UCSD-AML1 (cell line): ENCODE measurements at regions not wholly inside any gene's neighbourhood (a gene's known extent, or its start where the extent isn't known, plus 50 kb on each side); places are given as distances from the start of the nearest gene placed in this dataset.
A peak's percentile ranks its signal among the peaks of the same experiment; 100 is the strongest.
"Not testable (repeated sequence)": the region's sequence is repeated elsewhere in the genome, so short reads cannot be mapped to it uniquely, and the experiment has no call there.

Experiments
- DNase-seq: peaks from one replicate; lab custom pipeline; 2025; ENCODE audit not compliant: unreplicated experiment; lab: John Stamatoyannopoulos, UW

DNA sequence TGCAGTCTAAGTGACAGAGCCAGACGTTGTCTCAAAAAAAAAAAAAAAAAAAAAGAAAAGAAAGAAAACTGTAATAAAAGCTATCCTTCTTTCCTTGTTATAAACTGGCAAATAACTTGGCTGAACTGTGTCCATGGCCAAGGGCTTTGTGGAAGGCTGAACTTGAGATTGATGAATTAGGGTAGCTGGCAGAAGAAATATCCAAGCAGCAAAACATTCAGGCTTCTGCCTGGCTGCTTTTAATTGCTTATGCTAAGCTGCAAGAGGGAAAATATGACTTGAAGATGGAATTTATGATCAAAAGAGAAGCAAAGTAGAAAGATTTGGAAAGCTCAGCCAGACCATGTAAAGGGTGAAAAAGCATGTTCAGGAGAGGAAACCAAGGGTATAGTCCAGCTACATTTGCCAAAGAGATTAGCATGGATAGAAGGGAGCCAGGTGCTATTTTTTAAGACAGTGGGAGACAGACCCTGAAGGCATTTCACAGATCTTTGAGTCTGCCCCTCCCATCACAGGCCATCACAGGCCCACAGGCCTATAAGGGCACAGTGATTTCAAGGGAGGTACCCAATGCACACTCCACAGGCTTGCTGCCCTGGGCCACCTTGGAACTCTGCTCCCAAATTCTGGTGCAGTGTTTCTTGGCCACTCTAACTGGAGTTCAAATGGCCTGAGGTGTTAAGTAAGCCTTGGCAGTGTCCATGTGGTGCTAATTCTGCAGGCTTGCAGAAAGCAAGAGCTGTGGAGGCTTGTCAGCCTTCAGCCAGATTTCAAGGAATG is 226.0 kb downstream of the AEBP2 start:
- DNase-seq, result no peak

DNA sequence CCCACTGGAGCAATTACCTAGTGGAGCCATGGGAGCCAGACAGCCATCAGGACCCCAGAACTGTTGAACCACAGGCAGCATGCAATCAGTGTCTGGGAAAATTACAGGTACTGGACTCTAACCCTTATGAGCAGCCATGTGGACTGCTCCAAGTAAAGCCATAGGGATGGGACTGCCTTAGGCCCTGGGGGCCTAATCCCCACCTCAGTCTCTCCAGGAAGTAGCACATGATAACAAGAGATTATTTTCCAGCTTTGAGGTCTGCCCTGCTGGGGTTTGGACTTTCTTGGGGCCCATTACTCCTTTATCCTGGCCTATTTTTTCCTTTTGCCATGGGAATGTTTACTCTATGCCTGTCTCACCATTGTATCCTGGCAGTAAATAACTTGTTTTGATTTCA is 226.8 kb downstream of the AEBP2 start:
- DNase-seq, result no peak

DNA sequence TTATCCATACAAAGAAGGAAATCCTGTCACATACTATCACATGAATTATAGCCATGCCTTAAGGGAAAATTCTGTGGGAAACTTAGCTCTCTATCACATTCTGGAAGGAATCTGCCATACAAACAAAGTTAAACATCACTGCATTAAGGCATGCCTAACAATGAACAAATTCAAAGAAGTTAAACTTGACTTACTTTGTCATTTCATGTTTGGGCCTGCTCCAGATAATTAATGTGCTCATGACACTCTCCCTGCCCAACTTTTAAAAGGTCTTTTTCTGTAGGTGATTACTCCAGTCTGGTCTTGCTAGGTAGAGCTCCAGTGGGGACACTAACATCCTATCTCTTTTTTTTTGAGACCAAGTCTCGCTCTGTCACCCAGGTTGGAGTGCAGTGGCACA is 230.5 kb downstream of the AEBP2 start:
- no peak for DNase-seq

DNA sequence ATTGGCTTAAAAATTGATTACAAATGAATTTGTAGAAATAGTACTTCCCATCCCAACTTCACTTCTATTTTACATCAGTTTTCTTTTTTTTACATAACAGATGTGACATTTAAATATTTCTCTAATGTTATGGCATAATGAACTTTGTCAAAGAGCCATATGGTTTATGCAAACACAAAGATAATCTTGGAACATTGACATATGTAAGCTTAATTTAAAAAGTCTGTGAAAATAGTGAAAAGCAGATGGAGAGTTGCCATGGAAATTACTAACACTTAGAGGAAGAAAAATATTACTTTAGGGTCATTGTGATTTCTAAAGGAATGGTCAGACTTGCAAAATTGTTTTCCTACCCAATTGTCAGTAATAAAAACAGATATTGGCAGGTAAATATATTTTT is 232.4 kb downstream of the AEBP2 start:
- DNase-seq, result no peak

DNA sequence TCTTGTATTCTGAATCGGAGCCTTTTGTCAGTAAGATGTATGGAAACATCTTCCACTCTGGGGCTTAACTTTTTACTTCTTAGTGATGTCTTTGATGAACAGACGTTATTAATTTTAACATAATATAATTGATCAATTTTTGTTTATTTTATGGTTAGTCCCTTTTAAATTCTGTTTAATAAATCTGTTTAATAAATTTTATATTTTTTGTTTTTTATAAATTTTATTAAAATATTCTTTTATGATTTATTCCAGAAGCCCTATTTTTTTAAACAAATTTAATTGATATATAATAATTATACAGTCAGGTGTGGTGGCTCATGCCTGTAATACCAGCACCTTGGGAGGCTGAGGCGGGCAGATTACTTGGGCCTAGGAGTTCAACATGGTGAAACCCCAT is 235.1 kb downstream of the AEBP2 start:
- DNase-seq, result no peak

DNA sequence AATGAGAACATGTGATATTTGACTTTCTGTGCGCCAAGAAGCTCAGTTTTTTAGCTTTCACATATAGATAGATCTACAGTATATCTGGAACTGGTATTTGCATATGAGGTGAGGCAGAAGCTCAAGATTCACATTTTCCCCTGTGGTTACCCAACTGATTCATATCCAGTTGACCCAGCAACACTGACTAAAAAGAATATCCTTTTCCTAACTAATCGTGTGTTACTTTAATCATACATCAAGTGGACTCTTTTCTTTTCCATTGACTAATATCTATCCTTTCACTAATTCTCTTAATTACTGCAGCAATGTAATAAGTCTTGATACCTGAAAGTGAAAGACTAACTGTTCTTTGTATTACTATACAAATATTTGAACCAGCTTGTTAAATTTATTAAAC is 236.1 kb downstream of the AEBP2 start:
- no peak for DNase-seq

DNA sequence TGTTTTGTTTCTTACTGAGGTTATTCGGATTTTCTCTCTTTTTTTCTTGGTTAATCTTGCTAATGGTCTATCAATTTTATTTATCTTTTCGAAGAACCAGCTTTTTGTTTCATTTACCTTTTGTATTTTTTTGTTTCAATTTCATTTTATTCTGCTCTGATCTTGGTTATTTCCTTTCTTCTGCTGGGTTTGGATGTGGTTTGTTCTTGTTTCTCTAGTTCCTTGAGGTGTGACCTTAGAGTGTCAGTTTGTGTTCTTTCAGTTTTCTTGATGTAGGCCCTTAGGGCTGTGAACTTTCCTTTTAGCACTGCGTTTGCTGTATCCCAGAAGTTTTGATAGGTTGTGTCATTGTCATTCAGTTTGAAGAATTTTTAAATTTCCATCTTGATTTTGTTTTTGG is 239.2 kb downstream of the AEBP2 start:
- not testable (repeated sequence) for DNase-seq

DNA sequence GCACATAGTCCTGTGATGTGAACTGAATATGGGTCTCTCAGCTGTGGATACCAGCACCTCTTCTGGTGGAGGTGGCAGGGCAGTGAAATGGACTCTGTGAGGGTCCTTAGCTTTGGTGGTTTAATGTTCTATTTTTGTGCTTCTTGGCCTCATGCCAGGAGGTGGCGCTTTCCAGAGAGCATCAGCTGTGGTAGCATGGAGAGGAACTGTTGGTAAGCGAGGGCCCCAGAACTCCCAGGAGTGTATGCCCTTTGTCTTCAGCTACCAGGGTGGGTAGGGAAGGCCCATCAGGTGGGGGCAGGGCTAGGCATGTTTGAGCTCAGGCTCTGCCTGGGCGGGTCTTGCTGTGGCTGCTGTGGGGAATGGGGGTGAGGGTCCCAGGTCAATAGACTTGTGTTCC is 241.7 kb downstream of the AEBP2 start:
- peak; percentile 8 for DNase-seq

DNA sequence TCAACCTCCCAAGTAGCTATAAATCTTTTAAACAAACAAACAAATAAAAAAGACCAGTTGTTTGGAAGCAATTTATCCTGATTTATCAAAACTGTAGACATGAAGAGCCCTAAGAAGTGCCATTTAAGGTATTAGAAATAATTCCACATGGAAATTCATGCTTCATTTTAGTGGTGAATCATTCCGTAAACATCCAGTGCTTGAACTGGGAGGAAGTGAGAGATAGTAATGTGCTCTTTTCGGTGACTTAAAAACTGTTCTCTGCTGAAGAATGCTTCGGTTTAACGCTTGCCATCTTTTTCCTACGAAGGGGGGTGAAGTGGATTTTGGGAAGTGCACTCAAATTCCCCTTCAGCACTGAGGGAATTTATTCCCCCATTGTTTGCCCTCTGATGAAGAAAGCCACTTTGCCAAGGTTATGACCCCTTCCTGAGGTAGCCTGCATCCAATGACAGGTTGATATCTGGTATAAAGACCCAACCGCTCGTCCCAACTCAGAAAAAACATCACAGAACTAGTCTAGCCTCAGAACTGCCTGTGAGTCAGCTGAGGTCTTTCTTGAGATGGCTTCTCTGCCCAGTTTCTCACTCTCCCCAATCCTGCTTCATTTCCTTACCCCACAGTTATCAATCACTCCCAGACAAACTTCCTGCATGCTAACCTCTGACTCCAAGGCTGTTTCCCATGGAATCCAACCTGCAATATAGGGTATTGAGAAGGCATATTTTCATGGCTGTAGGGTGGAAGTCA is 244.1 kb downstream of the AEBP2 start:
- DNase-seq, result no peak

DNA sequence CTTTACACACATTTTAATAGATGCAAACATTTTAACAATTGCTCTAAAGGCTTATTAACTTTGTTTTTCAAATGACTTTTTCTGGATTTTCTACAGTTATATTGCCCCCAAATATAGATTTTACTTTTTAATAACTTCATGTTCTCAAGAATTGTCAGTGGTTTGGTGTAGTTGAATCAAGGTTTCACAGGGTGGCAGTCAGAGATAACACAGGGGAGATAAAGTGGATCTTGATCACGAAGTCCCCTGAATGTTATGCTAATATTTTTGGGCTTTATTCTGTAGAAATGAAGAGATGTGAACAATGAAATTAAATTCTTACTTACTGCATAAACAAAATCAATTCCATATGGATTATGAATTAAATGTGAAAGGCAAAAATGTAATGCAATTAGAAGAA is 248.1 kb downstream of the AEBP2 start:
- no peak for DNase-seq

DNA sequence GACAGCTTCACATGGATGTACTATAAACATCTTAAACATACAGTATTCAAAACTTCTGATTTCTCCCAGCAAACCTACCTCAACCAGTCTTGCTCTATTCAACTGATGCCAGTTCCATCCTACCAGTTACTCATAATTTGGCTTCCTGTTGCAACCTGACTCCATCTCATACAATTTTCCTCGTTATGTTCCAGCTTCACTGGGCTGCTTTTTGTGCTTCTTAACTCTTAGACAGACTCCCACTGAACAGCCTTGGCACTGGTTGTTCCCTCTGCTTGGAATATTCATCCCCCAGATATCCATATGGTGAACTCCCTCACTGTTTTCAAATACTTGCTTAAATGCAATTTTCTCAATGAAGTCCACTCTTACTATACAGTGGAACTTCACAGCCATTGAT is 249.2 kb downstream of the AEBP2 start:
- DNase-seq, result no peak

DNA sequence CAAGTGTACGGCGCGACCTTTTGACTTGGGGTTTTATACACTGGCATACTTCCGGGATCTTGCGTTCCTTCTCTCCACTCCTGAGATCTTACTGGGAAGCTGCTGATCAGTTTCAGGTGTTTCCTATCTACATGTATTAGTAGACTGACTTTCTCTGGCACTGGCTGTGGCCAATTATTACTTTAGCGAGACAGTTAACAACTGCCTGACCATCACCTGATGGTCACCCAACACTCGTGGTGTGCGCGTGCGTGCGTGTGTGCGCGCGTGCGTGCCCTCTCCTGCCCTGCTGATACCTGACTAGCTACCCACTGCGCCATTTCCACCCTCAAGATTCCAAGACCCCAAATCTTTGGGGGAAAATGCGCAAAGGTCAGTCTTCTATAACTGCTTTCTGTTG is 249.9 kb downstream of the AEBP2 start:
- DNase-seq, result no peak

DNA sequence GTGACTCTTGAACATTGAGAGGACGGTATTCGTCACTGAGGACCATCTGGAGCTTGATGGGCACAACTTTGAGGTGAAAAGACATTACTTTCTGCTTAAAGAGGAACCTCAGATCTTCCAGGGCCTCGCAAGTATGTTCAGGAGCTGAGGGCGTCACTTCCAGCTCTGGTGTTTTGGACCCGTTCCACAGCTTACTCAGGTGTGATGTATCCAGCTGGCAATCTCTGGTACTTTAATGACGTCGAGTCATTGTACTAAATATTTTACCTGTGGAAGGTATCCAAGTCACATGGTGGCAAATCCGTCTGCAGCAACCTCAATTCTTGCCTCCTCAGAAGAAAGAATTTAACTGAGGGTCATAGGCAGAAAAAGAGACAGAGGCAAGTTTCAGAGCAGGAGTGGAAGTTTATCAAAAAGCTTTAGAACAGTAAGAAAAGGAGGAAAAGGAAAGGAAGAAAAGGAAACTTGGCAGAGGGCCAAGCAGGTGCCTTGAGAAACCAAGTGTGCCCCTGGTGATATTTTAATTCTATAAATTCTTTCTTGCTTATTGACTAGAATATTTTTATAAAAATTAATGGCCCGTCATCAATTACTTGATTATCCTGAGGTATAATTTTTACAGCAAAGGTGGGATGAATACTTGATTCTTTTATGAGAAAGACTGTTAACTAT is 250.6 kb downstream of the AEBP2 start:
- no peak for DNase-seq

DNA sequence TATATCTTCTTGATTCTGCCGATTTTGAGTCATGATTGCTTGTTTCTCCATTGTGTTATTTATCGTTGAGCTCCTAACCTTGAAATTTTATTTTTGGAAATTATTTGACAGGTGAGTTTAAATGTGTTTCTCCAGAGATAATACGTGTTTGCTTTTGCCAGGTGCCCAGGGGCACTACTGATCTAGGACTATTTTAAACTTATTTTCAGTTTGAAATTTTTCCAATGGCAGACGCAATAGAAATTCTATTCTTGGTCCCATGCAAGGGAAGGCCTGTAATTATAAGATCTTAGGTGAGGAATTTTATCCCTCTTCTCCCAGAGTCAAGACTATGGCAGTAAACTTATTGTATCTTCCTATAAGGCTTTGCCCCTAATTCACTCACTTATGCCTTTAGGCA is 252.8 kb downstream of the AEBP2 start:
- no peak for DNase-seq

DNA sequence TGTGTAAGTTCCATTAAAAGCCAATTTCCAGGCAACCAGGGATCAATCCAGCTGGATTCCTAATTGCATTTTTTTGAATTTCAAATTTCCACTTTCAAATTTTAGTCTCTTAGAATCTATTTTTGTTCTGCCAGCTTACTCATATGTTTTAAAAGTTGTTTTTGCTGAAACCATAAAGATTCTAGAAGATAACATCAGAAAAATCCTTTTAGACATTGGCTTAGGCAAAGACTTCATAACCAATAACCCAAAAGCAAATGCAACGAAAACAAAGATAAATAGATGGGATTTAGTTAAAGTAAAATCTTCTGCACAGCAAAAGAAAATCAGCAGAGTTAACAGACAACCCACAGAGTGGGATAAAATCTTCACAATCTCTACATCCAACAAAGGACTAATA is 253.3 kb downstream of the AEBP2 start:
- no peak for DNase-seq

DNA sequence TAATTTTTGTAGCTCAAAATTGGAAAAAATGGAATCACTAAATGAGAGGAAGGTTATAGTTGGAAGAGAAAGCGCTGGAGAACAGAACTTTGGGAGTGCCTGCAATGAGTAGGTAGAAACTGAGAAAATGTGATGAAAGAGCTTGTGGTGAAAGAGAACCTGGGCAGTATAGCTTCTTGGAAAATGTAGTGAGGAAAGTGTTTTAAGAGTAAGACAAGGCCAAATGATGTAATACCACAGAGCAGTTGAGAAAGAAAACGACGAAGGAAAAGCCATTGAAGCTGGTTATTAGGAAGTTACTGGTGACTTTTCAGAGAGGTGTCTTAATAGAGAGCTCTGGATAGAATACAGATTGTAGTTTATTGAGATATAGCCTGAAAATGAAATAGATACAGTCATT is 255.3 kb downstream of the AEBP2 start:
- DNase-seq, result no peak

DNA sequence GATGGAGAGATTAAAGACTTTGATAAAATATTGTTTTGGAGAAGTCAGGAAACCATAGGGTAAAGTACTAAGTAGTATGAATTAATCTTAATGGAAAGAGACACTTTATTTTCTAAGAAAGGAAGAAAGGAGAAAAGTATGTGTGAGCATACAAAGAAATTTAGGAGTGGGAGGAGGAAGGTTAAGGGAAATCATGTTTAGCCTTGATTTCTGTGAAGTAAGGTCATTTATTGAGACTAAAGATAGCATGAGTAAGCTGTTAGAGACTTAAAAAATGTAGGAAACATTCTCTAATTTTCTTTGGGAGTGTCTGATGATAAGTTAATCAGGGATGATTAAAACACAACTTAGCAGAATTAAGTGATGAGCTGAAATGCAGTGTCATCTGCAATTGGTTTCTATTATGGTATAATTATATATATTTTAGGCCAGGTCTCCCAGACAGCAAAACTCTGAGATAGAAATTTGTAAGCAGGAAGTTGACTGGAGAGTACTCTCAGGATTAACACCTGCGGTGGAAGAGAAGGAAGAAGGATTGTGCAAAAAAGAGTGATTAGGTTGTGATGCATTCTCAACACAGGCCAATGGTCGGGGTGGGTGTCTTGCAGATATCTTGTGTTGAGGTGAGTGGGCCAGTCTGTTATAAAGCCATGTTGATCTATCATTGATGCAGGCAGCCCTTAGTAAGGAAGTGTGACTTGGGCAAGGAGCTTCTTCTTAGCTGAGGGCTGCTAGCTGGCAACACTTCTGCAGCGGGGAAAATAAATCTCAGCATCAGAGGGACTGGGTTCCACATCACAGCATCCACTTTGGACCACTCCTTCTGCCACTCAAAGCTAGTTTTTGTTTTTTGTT is 256.2 kb downstream of the AEBP2 start:
- DNase-seq, result no peak

DNA sequence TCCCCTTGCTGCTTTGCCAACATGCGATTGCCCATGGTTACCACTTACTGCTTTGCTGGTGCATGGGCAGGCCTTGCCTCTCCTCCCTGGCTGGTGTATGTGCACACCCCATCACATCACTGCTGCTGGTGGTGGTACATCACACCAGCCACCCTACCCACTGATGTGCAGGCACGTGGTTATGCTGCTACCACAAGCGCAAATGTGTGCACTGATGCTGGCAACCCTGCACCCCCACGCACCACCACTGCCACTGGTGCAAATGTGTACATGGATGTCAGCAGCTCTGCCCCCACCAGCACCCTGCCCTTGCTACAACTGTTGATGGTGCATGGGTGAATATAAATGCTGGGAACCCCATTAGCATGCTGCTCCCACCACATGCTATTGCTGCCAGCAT is 261.7 kb downstream of the AEBP2 start:
- DNase-seq, result no peak

DNA sequence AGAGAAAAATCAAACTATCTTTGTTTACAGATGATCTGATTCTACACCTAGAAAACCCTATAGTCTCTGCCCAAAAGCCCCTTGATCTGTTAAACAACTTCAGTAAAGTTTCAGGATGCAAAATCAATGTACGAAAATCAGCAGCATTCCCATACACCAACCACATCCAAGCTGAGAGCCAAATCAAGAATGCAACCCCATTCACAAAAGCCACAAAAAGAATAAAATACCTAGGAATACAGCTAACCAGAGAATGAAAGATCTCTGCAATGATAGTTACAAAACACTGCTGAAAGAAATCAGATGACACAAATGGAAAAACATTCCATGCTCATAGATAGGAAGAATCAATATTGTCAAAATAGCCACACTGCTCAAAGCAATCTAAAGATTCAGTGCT is 265.7 kb downstream of the AEBP2 start:
- no peak for DNase-seq

DNA sequence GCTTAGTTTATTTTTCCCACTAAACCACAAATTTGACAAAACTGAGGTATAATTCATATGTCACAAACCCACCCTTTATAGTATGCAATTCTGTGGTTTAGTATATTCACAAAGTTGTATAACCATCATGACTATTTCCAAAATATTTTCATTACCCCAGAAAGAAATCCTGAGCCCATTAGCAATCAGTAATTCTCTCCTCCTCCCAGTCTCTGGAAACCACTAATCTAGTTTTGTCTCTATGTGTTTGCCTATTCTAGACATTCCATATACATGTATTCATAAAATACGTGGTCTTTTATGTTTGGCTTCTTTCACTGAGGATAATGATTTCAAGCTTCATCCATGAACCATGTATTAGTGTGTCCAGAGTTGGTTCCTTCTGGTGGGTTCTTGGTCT is 267.6 kb downstream of the AEBP2 start:
- DNase-seq, result no peak

DNA sequence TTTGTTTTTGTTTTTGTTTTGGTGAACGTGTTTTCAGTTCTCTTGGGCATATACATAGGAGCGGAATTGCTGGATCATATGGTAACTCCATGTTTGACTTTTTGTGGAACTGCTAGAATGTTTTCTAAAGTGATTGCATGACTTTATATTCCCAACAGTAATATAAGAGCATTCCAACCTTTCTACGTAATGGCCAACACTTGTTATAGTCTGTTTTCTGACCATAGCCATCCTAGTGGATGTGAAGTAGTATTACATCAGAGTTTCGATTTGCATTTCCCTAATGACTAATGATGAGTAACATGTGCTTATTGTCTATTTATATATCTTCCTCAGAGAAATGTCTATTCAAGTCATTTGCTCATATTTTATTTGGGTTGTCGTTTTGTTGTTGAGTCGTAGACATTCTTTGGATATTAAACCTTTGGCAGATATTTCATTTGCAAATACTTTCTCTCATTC is 268.7 kb downstream of the AEBP2 start:
- no peak for DNase-seq
